ENCODE measurements at regions not wholly inside any gene's neighbourhood (a gene's known extent, or its start where the extent isn't known, plus 50 kb on each side); places are given as distances from the start of the nearest gene placed in this dataset.

DNA sequence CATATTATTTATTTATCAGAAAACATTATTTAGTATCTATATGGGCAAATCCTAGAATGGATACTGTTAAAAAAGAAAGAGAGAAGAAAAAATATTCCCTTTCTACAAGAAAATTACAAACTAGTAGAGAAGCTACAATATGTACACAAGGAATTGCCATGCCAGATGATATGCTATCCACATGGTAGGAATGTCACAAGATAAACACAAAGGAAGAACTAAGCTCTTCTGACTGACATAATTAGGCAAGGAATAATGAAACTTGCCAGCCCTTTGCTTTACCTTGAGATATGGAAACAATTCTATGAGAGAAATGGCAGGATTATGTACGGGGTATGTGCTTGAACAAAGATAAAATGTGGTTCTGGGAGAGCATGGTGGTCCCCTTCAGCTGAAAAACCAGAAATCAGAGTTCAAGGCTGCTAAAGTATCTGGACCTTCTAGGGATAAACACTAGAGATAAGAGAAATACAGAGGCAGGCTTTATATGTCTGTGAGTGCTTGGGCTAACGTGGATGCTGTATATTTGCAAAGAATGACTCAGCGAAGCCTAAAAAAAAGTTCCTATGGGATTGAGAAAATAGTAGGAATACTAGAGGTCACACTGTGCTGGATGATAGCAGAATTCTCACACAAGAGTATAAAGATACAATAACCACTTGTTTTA, 451.6 kb downstream of the TLE1 start:
- Histone ChIP-seq H3K4me3 (ENCODE audit: low read length, poor library complexity, severe bottlenecking) (no peak overlapping the region), H2AFZ (ENCODE audit: low read length) (no peak overlapping the region), H3K9me2 (replicated peaks; ENCODE audit: low read depth, low read length) (no peaks in the 10 kb centered on the region), H3K9me3 (ENCODE audit: insufficient read depth, low read depth, low read length) (no peaks in the 10 kb centered on the region), H3K79me2 (ENCODE audit: insufficient read depth, low read length) (no peaks in the 10 kb centered on the region), H3K9ac (ENCODE audit: low read depth, low read length, poor library complexity, severe bottlenecking) (no peak overlapping the region), H3K4me2 (ENCODE audit: low read depth, low read length, poor library complexity, severe bottlenecking) (no peak overlapping the region), H3K36me3 (ENCODE audit: insufficient read depth, low read length) (no peaks in the 10 kb centered on the region), H3K27me3 (ENCODE audit: insufficient read depth, low read length, poor library complexity, severe bottlenecking) (peaks cover 16% of the 10 kb centered on the region), H3K4me1 (ENCODE audit: insufficient read depth, low read length, poor library complexity, severe bottlenecking) (peaks cover 3% of the 10 kb centered on the region), H4K20me1 (ENCODE audit: insufficient read depth, low read length, poor library complexity, severe bottlenecking) (no peaks in the 10 kb centered on the region), H3F3A (ENCODE audit: low read depth) (no peaks in the 10 kb centered on the region)
- no peak for TF ChIP-seq EZH2phosphoT487 (IDR thresholded peaks at IDR 0.05; ENCODE audit: borderline replicate concordance)
- TF ChIP-seq, protein P1, sequence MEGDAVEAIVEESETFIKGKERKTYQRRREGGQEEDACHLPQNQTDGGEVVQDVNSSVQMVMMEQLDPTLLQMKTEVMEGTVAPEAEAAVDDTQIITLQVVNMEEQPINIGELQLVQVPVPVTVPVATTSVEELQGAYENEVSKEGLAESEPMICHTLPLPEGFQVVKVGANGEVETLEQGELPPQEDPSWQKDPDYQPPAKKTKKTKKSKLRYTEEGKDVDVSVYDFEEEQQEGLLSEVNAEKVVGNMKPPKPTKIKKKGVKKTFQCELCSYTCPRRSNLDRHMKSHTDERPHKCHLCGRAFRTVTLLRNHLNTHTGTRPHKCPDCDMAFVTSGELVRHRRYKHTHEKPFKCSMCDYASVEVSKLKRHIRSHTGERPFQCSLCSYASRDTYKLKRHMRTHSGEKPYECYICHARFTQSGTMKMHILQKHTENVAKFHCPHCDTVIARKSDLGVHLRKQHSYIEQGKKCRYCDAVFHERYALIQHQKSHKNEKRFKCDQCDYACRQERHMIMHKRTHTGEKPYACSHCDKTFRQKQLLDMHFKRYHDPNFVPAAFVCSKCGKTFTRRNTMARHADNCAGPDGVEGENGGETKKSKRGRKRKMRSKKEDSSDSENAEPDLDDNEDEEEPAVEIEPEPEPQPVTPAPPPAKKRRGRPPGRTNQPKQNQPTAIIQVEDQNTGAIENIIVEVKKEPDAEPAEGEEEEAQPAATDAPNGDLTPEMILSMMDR (conservative IDR thresholded peaks at IDR 0.05; ENCODE audit: low read length): no peak

DNA sequence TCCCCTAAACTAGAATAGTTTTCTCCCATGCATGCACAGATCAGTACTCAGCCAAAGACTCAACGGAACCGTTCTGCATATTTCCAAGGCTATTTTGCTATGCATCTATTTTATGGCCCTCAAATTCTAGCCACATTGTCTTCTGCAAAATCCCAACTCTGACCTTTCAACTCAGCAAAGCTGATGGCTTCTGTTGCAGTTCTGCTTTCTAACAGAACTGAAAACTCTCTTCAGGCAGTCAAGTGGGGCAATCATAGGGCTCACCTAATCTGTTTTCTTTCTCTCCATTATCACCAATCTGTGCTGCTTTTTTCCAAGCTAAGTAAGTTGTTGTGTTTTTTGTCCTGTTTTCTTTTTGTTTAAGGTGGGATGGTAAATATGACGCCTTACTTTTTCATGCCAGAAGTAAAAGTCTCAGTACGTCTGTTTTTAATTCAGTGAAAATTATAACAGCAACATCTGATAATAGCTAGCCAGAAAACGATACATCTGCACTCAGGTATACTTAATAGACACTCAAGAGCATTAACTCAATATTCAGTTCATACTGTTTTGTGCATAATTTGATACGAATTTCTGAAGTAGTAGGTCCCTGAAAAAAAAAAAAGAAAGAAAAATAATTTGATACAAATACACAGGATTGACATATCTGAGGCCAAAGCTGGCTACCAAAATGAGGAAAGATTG, 454.3 kb downstream of the TLE1 start:
- Histone ChIP-seq H2AFZ (ENCODE audit: low read length) (no peak overlapping the region), H3K36me3 (ENCODE audit: insufficient read depth, low read length) (no peaks in the 10 kb centered on the region), H3K9me2 (replicated peaks; ENCODE audit: low read depth, low read length) (no peaks in the 10 kb centered on the region), H3K9ac (ENCODE audit: low read depth, low read length, poor library complexity, severe bottlenecking) (no peak overlapping the region), H3K27me3 (ENCODE audit: insufficient read depth, low read length, poor library complexity, severe bottlenecking) (peaks cover 20% of the 10 kb centered on the region), H3K79me2 (ENCODE audit: insufficient read depth, low read length) (no peaks in the 10 kb centered on the region), H3K9me3 (ENCODE audit: insufficient read depth, low read depth, low read length) (no peaks in the 10 kb centered on the region), H3K4me1 (ENCODE audit: insufficient read depth, low read length, poor library complexity, severe bottlenecking) (peaks cover 3% of the 10 kb centered on the region), H3F3A (ENCODE audit: low read depth) (no peaks in the 10 kb centered on the region), H4K20me1 (ENCODE audit: insufficient read depth, low read length, poor library complexity, severe bottlenecking) (no peaks in the 10 kb centered on the region), H3K4me2 (ENCODE audit: low read depth, low read length, poor library complexity, severe bottlenecking) (no peak overlapping the region), H3K4me3 (ENCODE audit: low read length, poor library complexity, severe bottlenecking) (no peak overlapping the region)
- TF ChIP-seq, protein P1 (conservative IDR thresholded peaks at IDR 0.05; ENCODE audit: low read length): no peak
- no peak for TF ChIP-seq EZH2phosphoT487 (IDR thresholded peaks at IDR 0.05; ENCODE audit: borderline replicate concordance)

DNA sequence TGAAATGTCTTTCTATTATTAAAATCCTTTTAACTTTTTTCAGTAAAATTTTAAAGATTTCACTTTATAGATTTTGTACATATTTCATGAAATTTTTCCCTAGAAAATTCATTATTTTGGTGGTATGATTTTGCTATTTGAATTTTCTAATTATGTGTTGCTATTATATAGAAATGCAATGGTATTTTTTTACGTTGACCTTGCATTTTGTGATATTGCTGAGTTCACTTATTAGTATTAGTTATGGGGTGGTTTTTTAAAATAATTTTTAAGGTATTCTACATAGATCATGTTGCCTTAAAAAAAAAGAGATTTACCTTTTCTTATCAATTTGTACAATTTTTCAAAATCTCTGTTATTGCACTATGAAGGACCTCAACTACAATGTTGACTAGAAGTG, 458.3 kb downstream of the TLE1 start:
- Histone ChIP-seq H3K9me2 (replicated peaks; ENCODE audit: low read depth, low read length) (no peaks in the 10 kb centered on the region), H2AFZ (ENCODE audit: low read length) (no peak overlapping the region), H3K4me3 (ENCODE audit: low read length, poor library complexity, severe bottlenecking) (no peak overlapping the region), H3K4me1 (ENCODE audit: insufficient read depth, low read length, poor library complexity, severe bottlenecking) (peaks cover 3% of the 10 kb centered on the region), H3K79me2 (ENCODE audit: insufficient read depth, low read length) (no peaks in the 10 kb centered on the region), H3K9me3 (ENCODE audit: insufficient read depth, low read depth, low read length) (no peaks in the 10 kb centered on the region), H3K36me3 (ENCODE audit: insufficient read depth, low read length) (no peaks in the 10 kb centered on the region), H3K27me3 (ENCODE audit: insufficient read depth, low read length, poor library complexity, severe bottlenecking) (peaks cover 22% of the 10 kb centered on the region), H3K9ac (ENCODE audit: low read depth, low read length, poor library complexity, severe bottlenecking) (no peak overlapping the region), H4K20me1 (ENCODE audit: insufficient read depth, low read length, poor library complexity, severe bottlenecking) (no peaks in the 10 kb centered on the region), H3F3A (ENCODE audit: low read depth) (no peaks in the 10 kb centered on the region), H3K4me2 (ENCODE audit: low read depth, low read length, poor library complexity, severe bottlenecking) (no peak overlapping the region)
- TF ChIP-seq EZH2phosphoT487 (IDR thresholded peaks at IDR 0.05; ENCODE audit: borderline replicate concordance): no peak
- TF ChIP-seq, protein P1 (conservative IDR thresholded peaks at IDR 0.05; ENCODE audit: low read length): no peak

Data from Loucy (cell line).